ENCODE measurements at regions not wholly inside any gene's neighbourhood (a gene's known extent, or its start where the extent isn't known, plus 50 kb on each side); places are given as distances from the start of the nearest gene placed in this dataset.
A peak's percentile ranks its signal among the peaks of the same experiment; 100 is the strongest.

- 0% methylated on average over 2 of the region's 2 CpGs; no CpG with 5 or more reads in 1 of the 2 experiments for WGBS, 2 experiments (ENCODE audit: extremely low coverage in 2 of 2, insufficient read length in 1 of 2)
- Histone ChIP-seq H3K9me3 (ENCODE audit: control insufficient read depth, insufficient read depth, low read length) (peaks cover 2% of the 10 kb centered on the region), H3K9me1 (ENCODE audit: insufficient read depth, low read length) (peaks cover 15% of the 10 kb centered on the region), H2AK9ac (replicated peaks; ENCODE audit: low read depth, low read length, poor library complexity) (no peak overlapping the region), H3K4ac (ENCODE audit: low read depth, low read length) (peak overlapping the region; percentile 100), H3K4me1 (ENCODE audit: control insufficient read depth, insufficient read depth, low read length) (peaks cover 25% of the 10 kb centered on the region), H2AFZ (replicated peaks; ENCODE audit: low read length, poor library complexity) (no peak overlapping the region), H3K36me3 (ENCODE audit: control insufficient read depth, insufficient read depth, low read length) (no peaks in the 10 kb centered on the region), H3K18ac (ENCODE audit: low read depth, low read length) (peak overlapping the region; percentile 93), H3K23ac (ENCODE audit: low read depth, low read length) (peak overlapping the region; percentile 92; the same call in 1 of the 2 replicates), H3K79me1 (ENCODE audit: low read depth in 1 of 2, low read length in 2 of 2) (peaks cover 4 to 30% of the 10 kb centered on the region in 2 experiments; a peak in 2 of 4 replicates), H3K27ac (ENCODE audit: insufficient read depth, low read length) (peak overlapping the region; percentile 93; the same call in 1 of the 2 replicates), H3K4me2 (ENCODE audit: low read depth, low read length) (peak overlapping the region; percentile 65; the same call in 1 of the 2 replicates), H3K14ac (replicated peaks; ENCODE audit: low read depth, low read length) (peak overlapping the region; percentile 69), H2BK120ac (ENCODE audit: low read depth, low read length) (peak overlapping the region; percentile 99), H4K20me1 (ENCODE audit: insufficient read depth, low read length) (no peaks in the 10 kb centered on the region), H3K9ac (ENCODE audit: low read depth, low read length) (no peak overlapping the region; the same call in 1 of the 2 replicates), H4K5ac (ENCODE audit: low read depth, low read length) (peak overlapping the region; percentile 93; the same call in 1 of the 2 replicates), H2BK5ac (ENCODE audit: low read depth, low read length, poor library complexity, severe bottlenecking) (peak overlapping the region; percentile 100), H2BK15ac (ENCODE audit: low read depth, low read length) (peak overlapping the region; percentile 97; the same call in 2 of the 3 replicates), H3K4me3 (ENCODE audit: insufficient read depth, low read depth, low read length) (no peak overlapping the region), H4K8ac (ENCODE audit: low read depth in 2 of 2, low read length in 2 of 2) (peak overlapping the region; percentile 96 to 97), H3K56ac (ENCODE audit: extremely low read depth, insufficient read depth, low read length) (peak overlapping the region; percentile 92), H3K27me3 (ENCODE audit: control insufficient read depth, insufficient read depth, low read length) (no peaks in the 10 kb centered on the region), H4K91ac (ENCODE audit: insufficient read depth, low read depth, low read length) (peak overlapping the region; percentile 86), H2BK20ac (ENCODE audit: low read depth, low read length) (peak overlapping the region; percentile 100), H2AK5ac (ENCODE audit: low read depth, low read length) (peak overlapping the region; percentile 63; the same call in 1 of the 2 replicates)
- no TSS peak for BruUV-seq (replicated peaks)
- no peak for TF ChIP-seq USF2 (IDR thresholded peaks at IDR 0.05; ENCODE audit: low read depth, low read length)
- TF ChIP-seq CTCF (conservative IDR thresholded peaks at IDR 0.05; ENCODE audit: low read depth, low read length), result no peak
- TF ChIP-seq RCOR1 (IDR thresholded peaks at IDR 0.05; ENCODE audit: insufficient replicate concordance, low read length), result no peak
- TF ChIP-seq POLR2A (IDR thresholded peaks at IDR 0.05; ENCODE audit: low read depth, low read length), result no peak
- TF ChIP-seq RFX5 (IDR thresholded peaks at IDR 0.05; ENCODE audit: low read depth, low read length), result no peak
- no peak for TF ChIP-seq CHD1 (IDR thresholded peaks at IDR 0.05; ENCODE audit: low read depth, low read length)
- TF ChIP-seq FOS (IDR thresholded peaks at IDR 0.05; ENCODE audit: low read depth, low read length), result peak; percentile 92
- no peak for TF ChIP-seq MXI1 (IDR thresholded peaks at IDR 0.05; ENCODE audit: borderline replicate concordance, low read depth, low read length)
- no peak for TF ChIP-seq NFE2L2 (IDR thresholded peaks at IDR 0.05; ENCODE audit: low read depth, low read length)
- no peak for TF ChIP-seq MAZ (IDR thresholded peaks at IDR 0.05; ENCODE audit: borderline replicate concordance, low read depth, low read length)
- no peak for TF ChIP-seq RAD21 (IDR thresholded peaks at IDR 0.05; ENCODE audit: low read length)
- TF ChIP-seq MAFK (IDR thresholded peaks at IDR 0.05; ENCODE audit: low read depth, low read length), result peak; percentile 31; the same call in 1 of the 2 replicates
- TF ChIP-seq BHLHE40 (IDR thresholded peaks at IDR 0.05; ENCODE audit: low read depth, low read length), result peak; percentile 54; the same call in 1 of the 2 replicates
- TF ChIP-seq CEBPB (IDR thresholded peaks at IDR 0.05; ENCODE audit: low read depth, low read length), result no peak
- TF ChIP-seq SMC3 (IDR thresholded peaks at IDR 0.05; ENCODE audit: low read depth, low read length), result peak; percentile 12; the same call in 1 of the 2 replicates
- no peak for TF ChIP-seq ELK1 (IDR thresholded peaks at IDR 0.05; ENCODE audit: borderline replicate concordance, low read depth, low read length)
- peak; percentile 98 for DNase-seq
- in situ Hi-C loops (cut with MboI; ENCODE audit: low sequenced_read_pairs) (no loop called here), dilution Hi-C loops (cut with HindIII; ENCODE audit: low sequenced_read_pairs, unreplicated experiment) (no loop called here), intact Hi-C loops (cut with micrococcal nuclease) (no loop called here)
- POLR2A ChIA-PET (ENCODE audit: unreplicated experiment), result interaction anchor here (0.6 to 1.5 kb wide), 4 partner anchors 8 to 950 kb away, joined by 3 to 5 read pairs (median 4); partner anchors contain the start of gene ZBTB37
- peak; percentile 71 for ATAC-seq (ENCODE audit: low read depth)
- CTCF ChIA-PET, result interaction anchor here (1.2 to 1.6 kb wide), 3 partner anchors 10 to 199 kb away, joined by 3 to 8 read pairs (median 5); no protein-coding TSS in a partner anchor
These were observed 132.8 kb downstream of the TNFSF18 start for GRCh38 chr1:172917972-172918371.

Data from IMR-90 (cell line).